ENCODE measurements at regions not wholly inside any gene's neighbourhood (a gene's known extent, or its start where the extent isn't known, plus 50 kb on each side); places are given as distances from the start of the nearest gene placed in this dataset.

DNA sequence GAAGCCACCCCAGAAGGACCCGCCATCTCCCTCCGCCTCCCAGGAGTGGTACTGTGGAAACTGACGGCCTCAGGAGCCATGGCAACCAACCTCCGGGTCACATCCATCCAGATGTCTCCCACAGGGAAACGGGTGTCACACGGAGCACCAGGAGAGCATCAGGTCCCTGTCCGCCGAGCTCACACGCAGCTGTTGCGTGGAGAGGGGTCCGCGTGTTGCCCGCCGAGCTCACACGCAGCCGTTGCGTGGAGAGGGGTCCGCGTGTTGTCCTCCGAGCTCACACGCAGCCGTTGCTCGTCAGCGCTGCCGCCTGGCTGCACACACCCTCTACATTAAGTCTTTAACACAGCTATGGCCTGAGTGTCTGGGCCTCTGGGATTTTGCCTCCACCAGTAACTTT lies 311.1 kb upstream of the SHH start:
- Histone ChIP-seq H3K4me3 (replicated peaks; ENCODE audit: insufficient read depth, low read length) (no peak overlapping the region), H3K27ac (replicated peaks) (no peak overlapping the region), H3K27me3 (ENCODE audit: insufficient read depth, poor library complexity, severe bottlenecking) (no peaks in the 10 kb centered on the region)
- TF ChIP-seq, protein P1, sequence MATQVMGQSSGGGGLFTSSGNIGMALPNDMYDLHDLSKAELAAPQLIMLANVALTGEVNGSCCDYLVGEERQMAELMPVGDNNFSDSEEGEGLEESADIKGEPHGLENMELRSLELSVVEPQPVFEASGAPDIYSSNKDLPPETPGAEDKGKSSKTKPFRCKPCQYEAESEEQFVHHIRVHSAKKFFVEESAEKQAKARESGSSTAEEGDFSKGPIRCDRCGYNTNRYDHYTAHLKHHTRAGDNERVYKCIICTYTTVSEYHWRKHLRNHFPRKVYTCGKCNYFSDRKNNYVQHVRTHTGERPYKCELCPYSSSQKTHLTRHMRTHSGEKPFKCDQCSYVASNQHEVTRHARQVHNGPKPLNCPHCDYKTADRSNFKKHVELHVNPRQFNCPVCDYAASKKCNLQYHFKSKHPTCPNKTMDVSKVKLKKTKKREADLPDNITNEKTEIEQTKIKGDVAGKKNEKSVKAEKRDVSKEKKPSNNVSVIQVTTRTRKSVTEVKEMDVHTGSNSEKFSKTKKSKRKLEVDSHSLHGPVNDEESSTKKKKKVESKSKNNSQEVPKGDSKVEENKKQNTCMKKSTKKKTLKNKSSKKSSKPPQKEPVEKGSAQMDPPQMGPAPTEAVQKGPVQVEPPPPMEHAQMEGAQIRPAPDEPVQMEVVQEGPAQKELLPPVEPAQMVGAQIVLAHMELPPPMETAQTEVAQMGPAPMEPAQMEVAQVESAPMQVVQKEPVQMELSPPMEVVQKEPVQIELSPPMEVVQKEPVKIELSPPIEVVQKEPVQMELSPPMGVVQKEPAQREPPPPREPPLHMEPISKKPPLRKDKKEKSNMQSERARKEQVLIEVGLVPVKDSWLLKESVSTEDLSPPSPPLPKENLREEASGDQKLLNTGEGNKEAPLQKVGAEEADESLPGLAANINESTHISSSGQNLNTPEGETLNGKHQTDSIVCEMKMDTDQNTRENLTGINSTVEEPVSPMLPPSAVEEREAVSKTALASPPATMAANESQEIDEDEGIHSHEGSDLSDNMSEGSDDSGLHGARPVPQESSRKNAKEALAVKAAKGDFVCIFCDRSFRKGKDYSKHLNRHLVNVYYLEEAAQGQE (IDR thresholded peaks at IDR 0.05; ENCODE audit: insufficient replicate concordance, low read depth): no peak
- TF ChIP-seq SPI1 (IDR thresholded peaks at IDR 0.05; ENCODE audit: borderline replicate concordance, low read depth) (no peak), POLR2AphosphoS5 (IDR thresholded peaks at IDR 0.05; ENCODE audit: low read depth) (no peak), GABPA (IDR thresholded peaks at IDR 0.05; ENCODE audit: low read depth) (no peak), CTCF (IDR thresholded peaks at IDR 0.05; ENCODE audit: insufficient read depth, low read length) (no peak)
- no peak for DNase-seq (ENCODE audit: low read depth in 1 of 2, low spot score in 1 of 2)

- no peak overlapping the region for H3K27ac ChIP-seq (replicated peaks)
- DNase-seq (ENCODE audit: low read depth in 1 of 2, low spot score in 1 of 2): no peak
- TF ChIP-seq CTCF (IDR thresholded peaks at IDR 0.05; ENCODE audit: insufficient read depth, low read length) (no peak), POLR2AphosphoS5 (IDR thresholded peaks at IDR 0.05; ENCODE audit: low read depth) (no peak), GABPA (IDR thresholded peaks at IDR 0.05; ENCODE audit: low read depth) (no peak)
- TF ChIP-seq, protein P1 (IDR thresholded peaks at IDR 0.05; ENCODE audit: insufficient replicate concordance, low read depth): no peak
- no peaks in the 10 kb centered on the region for H3K27me3 ChIP-seq (ENCODE audit: insufficient read depth, poor library complexity, severe bottlenecking)
- no peak overlapping the region for H3K4me3 ChIP-seq (replicated peaks; ENCODE audit: insufficient read depth, low read length)
These were observed 310.6 kb upstream of the SHH start for GRCh38 chr7:156122752-156123354.

DNA sequence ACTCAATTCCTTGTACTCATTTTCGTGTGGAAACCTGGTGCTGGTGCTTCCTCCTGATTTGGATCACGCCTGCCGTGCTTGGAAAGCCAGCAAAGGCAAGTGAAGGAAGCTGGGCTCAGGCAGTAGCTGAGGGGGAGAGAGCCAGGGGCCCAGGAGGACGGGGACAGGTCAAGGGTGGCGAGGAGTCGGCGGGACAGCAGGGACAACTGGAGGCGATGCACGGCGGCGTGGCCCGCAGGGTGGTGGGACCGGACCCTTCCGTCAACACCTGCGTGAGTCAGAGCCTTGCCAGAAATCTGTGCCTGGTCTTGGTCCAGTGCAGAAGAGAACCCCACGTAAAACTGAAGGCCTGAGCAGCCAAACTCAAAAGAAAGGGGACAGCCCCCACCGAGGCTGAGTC lies 309.7 kb upstream of the SHH start:
- Histone ChIP-seq H3K27ac (replicated peaks) (no peak overlapping the region), H3K4me3 (replicated peaks; ENCODE audit: insufficient read depth, low read length) (no peak overlapping the region), H3K27me3 (ENCODE audit: insufficient read depth, poor library complexity, severe bottlenecking) (no peaks in the 10 kb centered on the region)
- no peak for DNase-seq (ENCODE audit: low read depth in 1 of 2, low spot score in 1 of 2)
- no peak for TF ChIP-seq GABPA (IDR thresholded peaks at IDR 0.05; ENCODE audit: low read depth)
- TF ChIP-seq, protein P1 (IDR thresholded peaks at IDR 0.05; ENCODE audit: insufficient replicate concordance, low read depth): no peak
- no peak for TF ChIP-seq CTCF (IDR thresholded peaks at IDR 0.05; ENCODE audit: insufficient read depth, low read length)
- TF ChIP-seq SPI1 (IDR thresholded peaks at IDR 0.05; ENCODE audit: borderline replicate concordance, low read depth): no peak
- TF ChIP-seq POLR2AphosphoS5 (IDR thresholded peaks at IDR 0.05; ENCODE audit: low read depth): no peak
